OCI-LY7 (cell line): ENCODE measurements at regions not wholly inside any gene's neighbourhood (a gene's known extent, or its start where the extent isn't known, plus 50 kb on each side); places are given as distances from the start of the nearest gene placed in this dataset.
"Not testable (repeated sequence)": the region's sequence is repeated elsewhere in the genome, so short reads cannot be mapped to it uniquely, and the experiment has no call there.

ENCODE experiments used
- BruUV-seq: library from RNA; stranded (reverse); fragments of 400-500 nt; replicated peaks from 2 replicates; lab custom pipeline; 2021; lab: Mats Ljungman, UMichigan
- CTCF ChIA-PET: fragments of 300-600 bp; sonication (Branson Sonifier 250); formaldehyde crosslinking; loops from one replicate; lab custom pipeline; 2022; ENCODE audit warnings: antibody characterized with exemption; ENCODE audit not compliant: unreplicated experiment; lab: Charles Lee
- POLR2A ChIA-PET: fragments of 300-600 bp; sonication (Branson Sonifier 250); formaldehyde crosslinking; loops from one replicate; lab custom pipeline; 2022; ENCODE audit warnings: antibody characterized with exemption; lab: Charles Lee
- DNase-seq: peaks from one replicate; pipeline ENCODE4 v3.0.0-alpha.2; 2015; ENCODE audit warnings: low spot score
- H2AFZ ChIP-seq: fragments of 200-600 bp; sonication (generic), shearing (Covaris generic); 2 replicates; pipeline ENCODE4 v1.6.1; 2014; ENCODE audit warnings: mild to moderate bottlenecking, antibody characterized with exemption, low read length, moderate library complexity
- H3K27ac ChIP-seq: fragments of 200-600 bp; sonication (generic); 2 replicates; pipeline ENCODE4 v1.5.1; 2014; ENCODE audit warnings: mixed run types, low read depth, mild to moderate bottlenecking, moderate library complexity, low read length, inconsistent platforms; ENCODE audit not compliant: poor library complexity, severe bottlenecking
- H3K36me3 ChIP-seq: fragments of 200-600 bp; sonication (generic); 2 replicates; pipeline ENCODE4 v1.6.1; 2014; ENCODE audit warnings: mild to moderate bottlenecking, antibody characterized with exemption, low read length, moderate library complexity, mixed read lengths; ENCODE audit not compliant: insufficient read depth
- H3K4me1 ChIP-seq: fragments of 200-600 bp; sonication (generic); 2 replicates; pipeline ENCODE4 v1.5.1; 2014; ENCODE audit warnings: mild to moderate bottlenecking, low read length; ENCODE audit not compliant: insufficient read depth, poor library complexity, severe bottlenecking
- H3K4me2 ChIP-seq: fragments of 200-600 bp; sonication (generic); 2 replicates; pipeline ENCODE4 v1.6.1; 2014; ENCODE audit warnings: mild to moderate bottlenecking, low read length
- H3K4me3 ChIP-seq: fragments of 200-600 bp; sonication (generic); 2 replicates; pipeline ENCODE4 v1.5.1; 2014; ENCODE audit warnings: mild to moderate bottlenecking, low read depth, low read length; ENCODE audit not compliant: poor library complexity, severe bottlenecking
- H3K79me2 ChIP-seq: fragments of 200-600 bp; sonication (generic); 2 replicates; pipeline ENCODE4 v1.6.1; 2016; ENCODE audit warnings: low read depth, mild to moderate bottlenecking, low read length, moderate library complexity, mixed read lengths; ENCODE audit not compliant: insufficient read depth
- H3K9me2 ChIP-seq: fragments of 200-600 bp; sonication (generic); 2 replicates; pipeline ENCODE4 v1.6.1; 2016; ENCODE audit warnings: mild to moderate bottlenecking, low read length, mixed read lengths; ENCODE audit not compliant: insufficient read depth
- H3K9me3 ChIP-seq: fragments of 200-600 bp; sonication (generic); 2 replicates; pipeline ENCODE4 v1.6.1; 2014; ENCODE audit warnings: mild to moderate bottlenecking, mixed run types, low read length, mixed read lengths
- H4K20me1 ChIP-seq: fragments of 200-600 bp; sonication (generic); 2 replicates; pipeline ENCODE4 v1.6.1; 2014; ENCODE audit warnings: mild to moderate bottlenecking, antibody characterized with exemption, low read length, moderate library complexity, mixed read lengths; ENCODE audit not compliant: insufficient read depth
- CTCF ChIP-seq: fragments of 200-600 bp; sonication (generic); conservative IDR thresholded peaks from 2 replicates; pipeline ENCODE4 v1.5.1; 2014; ENCODE audit warnings: mild to moderate bottlenecking, antibody characterized with exemption, low read length, moderate library complexity, mixed read lengths
- EZH2phosphoT487 ChIP-seq: fragments of 200-600 bp; sonication (generic); IDR thresholded peaks from 2 replicates; pipeline ENCODE4 v1.6.1; 2018; ENCODE audit warnings: low read depth, borderline replicate concordance, mild to moderate bottlenecking, mixed run types, antibody characterized with exemption, low read length, moderate library complexity, mixed read lengths
- intact Hi-C: fragments of 100-400 bp; cut with micrococcal nuclease; formaldehyde crosslinking; loops from one replicate; pipeline ENCODE4 v1.10.0; 2022; ENCODE audit not compliant: unreplicated experiment

GRCh38 chr4:137414802-137415201 lies 117.5 kb downstream of the PCDH18 start:
- H3K9me2 ChIP-seq = no peaks in the 10 kb centered on the region
- H2AFZ ChIP-seq = no peak overlapping the region
- H3K4me3 ChIP-seq = no peak overlapping the region
- intact Hi-C loops = no loop called here
- ChIA-PET CTCF (no interaction called here), POLR2A (no interaction called here)
- H3K79me2 ChIP-seq = no peaks in the 10 kb centered on the region
- TF ChIP-seq CTCF (no peak), EZH2phosphoT487 (no peak)
- H4K20me1 ChIP-seq = no peaks in the 10 kb centered on the region
- DNase-seq = no peak
- no TSS peak for BruUV-seq
- no peaks in the 10 kb centered on the region for H3K9me3 ChIP-seq
- no peak overlapping the region for H3K27ac ChIP-seq
- H3K36me3 ChIP-seq = no peaks in the 10 kb centered on the region
- H3K4me1 ChIP-seq = no peaks in the 10 kb centered on the region
- no peak overlapping the region for H3K4me2 ChIP-seq

GRCh38 chr4:137408527-137409177 lies 123.6 kb downstream of the PCDH18 start:
- H3K4me1 ChIP-seq = no peaks in the 10 kb centered on the region
- H3K79me2 ChIP-seq = no peaks in the 10 kb centered on the region
- H3K4me3 ChIP-seq = no peak overlapping the region
- no peak for DNase-seq
- POLR2A ChIA-PET = interaction anchor here (0.6 kb wide), 1 partner anchor 155 kb away, joined by 3 read pairs; no protein-coding TSS in a partner anchor
- BruUV-seq = no TSS peak
- H2AFZ ChIP-seq = no peak overlapping the region
- intact Hi-C loops = no loop called here
- no peaks in the 10 kb centered on the region for H4K20me1 ChIP-seq
- no peak overlapping the region for H3K4me2 ChIP-seq
- no peak overlapping the region for H3K27ac ChIP-seq
- CTCF ChIA-PET = no interaction called here
- no peaks in the 10 kb centered on the region for H3K9me3 ChIP-seq
- TF ChIP-seq CTCF (no peak), EZH2phosphoT487 (no peak)
- H3K9me2 ChIP-seq = no peaks in the 10 kb centered on the region
- no peaks in the 10 kb centered on the region for H3K36me3 ChIP-seq

GRCh38 chr4:137405833-137406232 lies 126.5 kb downstream of the PCDH18 start:
- H3K9me2 ChIP-seq, H3K4me3 ChIP-seq, H2AFZ ChIP-seq, CTCF ChIA-PET, H3K4me1 ChIP-seq, H3K27ac ChIP-seq, H4K20me1 ChIP-seq, DNase-seq, intact Hi-C loops, BruUV-seq, H3K36me3 ChIP-seq, H3K4me2 ChIP-seq, H3K79me2 ChIP-seq, H3K9me3 ChIP-seq, POLR2A ChIA-PET: not testable (repeated sequence)
